Left forelimb (tissue), 1 donor: ENCODE measurements at regions not wholly inside any gene's neighbourhood (a gene's known extent, or its start where the extent isn't known, plus 50 kb on each side); places are given as distances from the start of the nearest gene placed in this dataset.
"Not testable (repeated sequence)": the region's sequence is repeated elsewhere in the genome, so short reads cannot be mapped to it uniquely, and the experiment has no call there.

Source experiments
- DNase-seq: peaks from one replicate; pipeline ENCODE4 v3.0.0-alpha.2; 2018; ENCODE audit warnings: low spot score

- no peak for DNase-seq
Observed at GRCh38 chr1:187892683-187893039, 1063.9 kb downstream of the PLA2G4A start.

GRCh38 chr1:187893471-187893870 lies 1064.7 kb downstream of the PLA2G4A start:
- no peak for DNase-seq

- DNase-seq = no peak
Observed at GRCh38 chr1:187894349-187894748, 1065.6 kb downstream of the PLA2G4A start.

GRCh38 chr1:187903223-187903622 lies 1074.5 kb downstream of the PLA2G4A start:
- no peak for DNase-seq

- no peak for DNase-seq
Observed at GRCh38 chr1:187909382-187909781, 1080.6 kb downstream of the PLA2G4A start.

- DNase-seq = no peak
Observed at GRCh38 chr1:187911820-187912219, 1083.1 kb downstream of the PLA2G4A start.

- no peak for DNase-seq
Observed at GRCh38 chr1:187920976-187921375, 1092.2 kb downstream of the PLA2G4A start.

- no peak for DNase-seq
Observed at GRCh38 chr1:187921426-187921825, 1092.7 kb downstream of the PLA2G4A start.

- no peak for DNase-seq
Observed at GRCh38 chr1:187922255-187922654, 1093.5 kb downstream of the PLA2G4A start.

GRCh38 chr1:187924252-187924651 lies 1095.5 kb downstream of the PLA2G4A start:
- DNase-seq = no peak

GRCh38 chr1:187928288-187928687 lies 1099.5 kb downstream of the PLA2G4A start:
- DNase-seq = no peak

GRCh38 chr1:187928696-187929095 lies 1099.9 kb downstream of the PLA2G4A start:
- DNase-seq = no peak

GRCh38 chr1:187931776-187932175 lies 1103.0 kb downstream of the PLA2G4A start:
- no peak for DNase-seq

- DNase-seq = no peak
Observed at GRCh38 chr1:187933562-187934419, 1105.0 kb downstream of the PLA2G4A start.

- no peak for DNase-seq
Observed at GRCh38 chr1:187936667-187937066, 1107.9 kb downstream of the PLA2G4A start.

GRCh38 chr1:187938092-187938491 lies 1109.3 kb downstream of the PLA2G4A start:
- no peak for DNase-seq

- DNase-seq = no peak
Observed at GRCh38 chr1:187942986-187943385, 1114.2 kb downstream of the PLA2G4A start.

- no peak for DNase-seq
Observed at GRCh38 chr1:187943606-187944403, 1115.1 kb downstream of the PLA2G4A start.

GRCh38 chr1:187946661-187947060 lies 1117.9 kb downstream of the PLA2G4A start:
- DNase-seq = not testable (repeated sequence)

- no peak for DNase-seq
Observed at GRCh38 chr1:187947359-187947758, 1118.6 kb downstream of the PLA2G4A start.

GRCh38 chr1:187948170-187948794 lies 1119.5 kb downstream of the PLA2G4A start:
- no peak for DNase-seq

- DNase-seq = no peak
Observed at GRCh38 chr1:187949567-187949966, 1120.8 kb downstream of the PLA2G4A start.

GRCh38 chr1:187951817-187952216 lies 1123.1 kb downstream of the PLA2G4A start:
- no peak for DNase-seq
